H9 (cell line): ENCODE measurements at regions not wholly inside any gene's neighbourhood (a gene's known extent, or its start where the extent isn't known, plus 50 kb on each side); places are given as distances from the start of the nearest gene placed in this dataset.

ENCODE experiments used
- DNase-seq: peaks from one replicate; pipeline ENCODE4 v3.0.0-alpha.2; 2017
- H2AFZ ChIP-seq: one replicate; pipeline ENCODE4 v1.6.1; 2013; ENCODE audit warnings: mild to moderate bottlenecking, low read length, control low read depth, moderate library complexity
- H2AK5ac ChIP-seq: 2 replicates; pipeline ENCODE4 v1.6.1; 2013; ENCODE audit warnings: low read length, control low read depth, mixed read lengths; ENCODE audit not compliant: insufficient read length
- H2BK120ac ChIP-seq: one replicate; pipeline ENCODE4 v1.6.1; 2013; ENCODE audit warnings: low read depth, mild to moderate bottlenecking, low read length, control low read depth, inconsistent platforms; ENCODE audit not compliant: poor library complexity, severe bottlenecking
- H2BK12ac ChIP-seq: 2 replicates; pipeline ENCODE4 v1.6.1; 2013; ENCODE audit warnings: low read length, control low read depth, mixed read lengths, low read depth; ENCODE audit not compliant: insufficient read length
- H2BK15ac ChIP-seq: 2 replicates; pipeline ENCODE4 v1.6.1; 2013; ENCODE audit warnings: low read depth, low read length, control low read depth
- H2BK20ac ChIP-seq: one replicate; pipeline ENCODE4 v1.6.1; 2013; ENCODE audit warnings: low read depth, mild to moderate bottlenecking, low read length, control low read depth, inconsistent platforms; ENCODE audit not compliant: poor library complexity, severe bottlenecking
- H2BK5ac ChIP-seq: 2 replicates; pipeline ENCODE4 v1.6.1; 2013; ENCODE audit warnings: low read length, control low read depth, mixed read lengths; ENCODE audit not compliant: insufficient read length
- H3K14ac ChIP-seq: 2 replicates; pipeline ENCODE4 v1.6.1; 2013; ENCODE audit warnings: low read length, control low read depth; ENCODE audit not compliant: insufficient read depth
- H3K18ac ChIP-seq: 2 replicates; pipeline ENCODE4 v1.6.1; 2013; ENCODE audit warnings: low read depth, mild to moderate bottlenecking, mixed read lengths, low read length, control low read depth; ENCODE audit not compliant: insufficient read length
- H3K23ac ChIP-seq: 2 replicates; pipeline ENCODE4 v1.6.1; 2013; ENCODE audit warnings: low read length, control low read depth, mixed read lengths, low read depth; ENCODE audit not compliant: insufficient read length
- H3K23me2 ChIP-seq: 2 replicates; pipeline ENCODE4 v1.6.1; 2013; ENCODE audit warnings: low read depth, mild to moderate bottlenecking, mixed read lengths, low read length, control low read depth; ENCODE audit not compliant: insufficient read length, poor library complexity, severe bottlenecking
- H3K27ac ChIP-seq: 2 replicates; pipeline ENCODE4 v1.5.1; 2013; ENCODE audit warnings: low read length, control low read depth, mixed read lengths, low read depth; ENCODE audit not compliant: insufficient read length
- H3K27me3 ChIP-seq: 2 replicates; pipeline ENCODE4 v1.6.1; 2013; ENCODE audit warnings: low read length, control low read depth, inconsistent platforms; ENCODE audit not compliant: insufficient read depth
- H3K4ac ChIP-seq: 2 replicates; pipeline ENCODE4 v1.6.1; 2013; ENCODE audit warnings: low read depth, mild to moderate bottlenecking, control low read depth, inconsistent platforms, low read length, moderate library complexity
- H3K4me1 ChIP-seq: 2 replicates; pipeline ENCODE4 v1.6.1; 2013; ENCODE audit warnings: low read length, control low read depth, inconsistent platforms; ENCODE audit not compliant: insufficient read depth
- H3K4me2 ChIP-seq: 2 replicates; pipeline ENCODE4 v1.6.1; 2013; ENCODE audit warnings: low read length, control low read depth, mixed read lengths; ENCODE audit not compliant: insufficient read length, insufficient read depth
- H3K56ac ChIP-seq: 2 replicates; pipeline ENCODE4 v1.6.1; 2013; ENCODE audit warnings: low read depth, mild to moderate bottlenecking, mixed read lengths, low read length, control low read depth; ENCODE audit not compliant: insufficient read length
- H3K79me1 ChIP-seq: 2 replicates; pipeline ENCODE4 v1.6.1; 2013; ENCODE audit warnings: low read depth, mild to moderate bottlenecking, moderate library complexity, low read length, control low read depth, inconsistent platforms; ENCODE audit not compliant: insufficient read depth, poor library complexity, severe bottlenecking
- H3K79me2 ChIP-seq: 2 replicates; pipeline ENCODE4 v1.6.1; 2013; ENCODE audit warnings: low read length, control low read depth, inconsistent platforms; ENCODE audit not compliant: insufficient read depth
- H3K9ac ChIP-seq: 2 replicates; pipeline ENCODE4 v1.6.1; 2013; ENCODE audit warnings: low read length, control low read depth, mixed read lengths; ENCODE audit not compliant: insufficient read length; ENCODE audit errors: extremely low read depth
- H3K9me3 ChIP-seq: one replicate; pipeline ENCODE4 v1.6.1; 2013; ENCODE audit warnings: low read depth, low read length, inconsistent platforms; ENCODE audit not compliant: control insufficient read depth
- H3T11ph ChIP-seq: one replicate; pipeline ENCODE4 v1.6.1; 2013; ENCODE audit warnings: mild to moderate bottlenecking, low read length, control low read depth, inconsistent platforms
- H4K20me1 ChIP-seq: one replicate; pipeline ENCODE4 v1.6.1; 2013; ENCODE audit not compliant: control insufficient read depth, insufficient read length, insufficient read depth
- H4K5ac ChIP-seq: 2 replicates; pipeline ENCODE4 v1.6.1; 2013; ENCODE audit warnings: low read depth, mild to moderate bottlenecking, mixed read lengths, low read length, control low read depth; ENCODE audit not compliant: insufficient read length
- H4K8ac ChIP-seq: replicated peaks from 2 replicates; pipeline ENCODE4 v1.6.1; 2013; ENCODE audit warnings: low read length, control low read depth, mixed read lengths, low read depth; ENCODE audit not compliant: insufficient read length
- H4K91ac ChIP-seq: 2 replicates; pipeline ENCODE4 v1.6.1; 2013; ENCODE audit warnings: low read depth, mild to moderate bottlenecking, moderate library complexity, mixed read lengths, low read length, control low read depth; ENCODE audit not compliant: insufficient read length
- H3K27ac Mint-ChIP-seq, 3 experiments: 2 replicates in 2 of 3; 3 replicates in 1 of 3; pipeline ENCODE4 v1.8.0; 2020 to 2021; ENCODE audit warnings: mixed read lengths in 3 of 3, mild to moderate bottlenecking in 1 of 3, moderate library complexity in 1 of 3
- H3K27me3 Mint-ChIP-seq: 2 replicates; pipeline ENCODE4 v1.8.0; 2021; ENCODE audit warnings: low read depth, mild to moderate bottlenecking, moderate library complexity, mixed read lengths
- H3K36me3 Mint-ChIP-seq, 3 experiments: 2 replicates in 2 of 3; 3 replicates in 1 of 3; pipeline ENCODE4 v1.8.0; 2020 to 2021; ENCODE audit warnings: low read depth in 3 of 3, mixed read lengths in 3 of 3; ENCODE audit not compliant: insufficient read depth in 1 of 3
- H3K4me1 Mint-ChIP-seq, 2 experiments: 2 replicates each; pipeline ENCODE4 v1.8.0; 2020; ENCODE audit warnings: mixed read lengths in 2 of 2
- H3K4me3 Mint-ChIP-seq, 2 experiments: 2 replicates in 1 of 2; 3 replicates in 1 of 2; pipeline ENCODE4 v1.8.0; 2020 to 2021; ENCODE audit warnings: mild to moderate bottlenecking in 2 of 2, mixed read lengths in 2 of 2, moderate library complexity in 1 of 2
- H3K9me3 Mint-ChIP-seq, 2 experiments: 2 replicates in 1 of 2; 3 replicates in 1 of 2; pipeline ENCODE4 v1.8.0; 2020; ENCODE audit warnings: mild to moderate bottlenecking in 2 of 2, mixed read lengths in 2 of 2, moderate library complexity in 1 of 2
- CTCF ChIP-seq: fragments of 200-600 bp; sonication (generic); conservative IDR thresholded peaks from 3 replicates; pipeline ENCODE4 v1.8.0; 2021; ENCODE audit warnings: antibody characterized with exemption, mild to moderate bottlenecking
- WGBS: extraction: QIAGEN DNeasy Blood & Tissue Kit; methylation state at CpG from one replicate; pipeline ENCODE4 v1.1.7; 2013; ENCODE audit warnings: missing lambda C conversion rate, low lambda C conversion rate, mixed read lengths; ENCODE audit not compliant: insufficient read length; ENCODE audit errors: extremely low coverage; 5-methylcytosine and 5-hydroxymethylcytosine counted together

GRCh38 chr16:61228371-61228770, 807.9 kb downstream of the CDH8 start:
- Histone ChIP-seq H3T11ph (no peak overlapping the region), H3K79me2 (no peaks in the 10 kb centered on the region), H4K8ac (no peak overlapping the region), H3K9ac (no peak overlapping the region), H4K20me1 (no peaks in the 10 kb centered on the region), H4K5ac (no peak overlapping the region), H3K23me2 (no peaks in the 10 kb centered on the region), H3K14ac (no peak overlapping the region), H2BK12ac (no peak overlapping the region), H3K4ac (no peak overlapping the region), H3K4me1 (no peaks in the 10 kb centered on the region), H2AK5ac (no peak overlapping the region), H3K23ac (no peak overlapping the region), H4K91ac (no peak overlapping the region), H3K4me2 (no peak overlapping the region), H2BK120ac (no peak overlapping the region), H3K27ac (no peak overlapping the region), H3K79me1 (no peaks in the 10 kb centered on the region), H3K56ac (no peak overlapping the region), H2BK15ac (no peak overlapping the region), H2BK20ac (no peak overlapping the region), H2AFZ (no peak overlapping the region), H3K27me3 (no peaks in the 10 kb centered on the region), H2BK5ac (no peak overlapping the region), H3K9me3 (no peaks in the 10 kb centered on the region), H3K18ac (no peak overlapping the region)
- WGBS: no CpG with 5 or more reads among the region's 1 CpG
- Mint-ChIP-seq H3K27me3 (no peaks in the 10 kb centered on the region), H3K36me3 (no peaks in the 10 kb centered on the region), H3K27ac (no peak overlapping the region), H3K4me3 (no peak overlapping the region), H3K4me1 (0 out of 4 replicates have a peak, but pooled peaks cover 2 to 4% of the 10 kb centered on the region in 2 experiments), H3K9me3 (no peaks in the 10 kb centered on the region)
- DNase-seq: no peak
- no peak for TF ChIP-seq CTCF
